ENCODE measurements at regions not wholly inside any gene's neighbourhood (a gene's known extent, or its start where the extent isn't known, plus 50 kb on each side); places are given as distances from the start of the nearest gene placed in this dataset.

GRCh38 chr9:118165451-118165850 is 461.2 kb downstream of the TLR4 start:
- ChIA-PET POLR2A (no interaction called here), CTCF (no interaction called here)
- no peak for DNase-seq (ENCODE audit: low read depth)
- H3K27me3 ChIP-seq (ENCODE audit: control insufficient read depth, insufficient read depth, low read length): no peaks in the 10 kb centered on the region
- H3K4me3 ChIP-seq (ENCODE audit: low read depth, low read length): no peak overlapping the region
- no peak for TF ChIP-seq CTCF (IDR thresholded peaks at IDR 0.05; ENCODE audit: insufficient read depth, low read depth, low read length)
- H3K36me3 ChIP-seq (ENCODE audit: control insufficient read depth, insufficient read depth, low read length): no peaks in the 10 kb centered on the region

- CTCF ChIA-PET: interaction anchor here (0.9 to 1.4 kb wide), 2 partner anchors 12 to 1195 kb away, joined by 3 read pairs; no protein-coding TSS in a partner anchor
- POLR2A ChIA-PET: no interaction called here
- TF ChIP-seq CTCF (IDR thresholded peaks at IDR 0.05; ENCODE audit: insufficient read depth, low read depth, low read length): peak; percentile 42
- H3K4me3 ChIP-seq (ENCODE audit: low read depth, low read length): no peak overlapping the region
- H3K27me3 ChIP-seq (ENCODE audit: control insufficient read depth, insufficient read depth, low read length): no peaks in the 10 kb centered on the region
- DNase-seq (ENCODE audit: low read depth): no peak
- no peaks in the 10 kb centered on the region for H3K36me3 ChIP-seq (ENCODE audit: control insufficient read depth, insufficient read depth, low read length)
Measured at GRCh38 chr9:118170032-118170955, 466.1 kb downstream of the TLR4 start.

- ChIA-PET POLR2A (no interaction called here), CTCF (no interaction called here)
- H3K36me3 ChIP-seq (ENCODE audit: control insufficient read depth, insufficient read depth, low read length): no peaks in the 10 kb centered on the region
- no peaks in the 10 kb centered on the region for H3K27me3 ChIP-seq (ENCODE audit: control insufficient read depth, insufficient read depth, low read length)
- TF ChIP-seq CTCF (IDR thresholded peaks at IDR 0.05; ENCODE audit: insufficient read depth, low read depth, low read length): no peak
- no peak for DNase-seq (ENCODE audit: low read depth)
- no peak overlapping the region for H3K4me3 ChIP-seq (ENCODE audit: low read depth, low read length)
Measured at GRCh38 chr9:118177241-118177640, 473.0 kb downstream of the TLR4 start.

- DNase-seq (ENCODE audit: low read depth): no peak
- POLR2A ChIA-PET: no interaction called here
- CTCF ChIA-PET: no interaction called here
- Histone ChIP-seq H3K4me3 (ENCODE audit: low read depth, low read length) (no peak overlapping the region), H3K27me3 (ENCODE audit: control insufficient read depth, insufficient read depth, low read length) (no peaks in the 10 kb centered on the region), H3K36me3 (ENCODE audit: control insufficient read depth, insufficient read depth, low read length) (no peaks in the 10 kb centered on the region)
- TF ChIP-seq CTCF (IDR thresholded peaks at IDR 0.05; ENCODE audit: insufficient read depth, low read depth, low read length): no peak
Measured at GRCh38 chr9:118183576-118183975, 479.4 kb downstream of the TLR4 start.

GRCh38 chr9:118187408-118187807 is 483.2 kb downstream of the TLR4 start:
- Histone ChIP-seq H3K36me3 (ENCODE audit: control insufficient read depth, insufficient read depth, low read length) (no peaks in the 10 kb centered on the region), H3K27me3 (ENCODE audit: control insufficient read depth, insufficient read depth, low read length) (no peaks in the 10 kb centered on the region), H3K4me3 (ENCODE audit: low read depth, low read length) (no peak overlapping the region)
- no peak for TF ChIP-seq CTCF (IDR thresholded peaks at IDR 0.05; ENCODE audit: insufficient read depth, low read depth, low read length)
- no peak for DNase-seq (ENCODE audit: low read depth)
- ChIA-PET POLR2A (no interaction called here), CTCF (no interaction called here)

Data from BJ (cell line).